WERI-Rb-1 (cell line): ENCODE measurements at regions not wholly inside any gene's neighbourhood (a gene's known extent, or its start where the extent isn't known, plus 50 kb on each side); places are given as distances from the start of the nearest gene placed in this dataset.
"Not testable (repeated sequence)": the region's sequence is repeated elsewhere in the genome, so short reads cannot be mapped to it uniquely, and the experiment has no call there.

Experiments
- DNase-seq: peaks from one replicate; pipeline ENCODE4 v3.0.0-alpha.2; 2020
- H3K27ac ChIP-seq: fragments of 250-450 bp; sonication (Bioruptor Pico); 2 replicates; pipeline ENCODE4 v1.5.1; 2020; ENCODE audit warnings: mild to moderate bottlenecking, moderate library complexity
- H3K27me3 ChIP-seq: fragments of 250-450 bp; sonication (Bioruptor Pico); 2 replicates; pipeline ENCODE4 v1.5.1; 2021; ENCODE audit warnings: mild to moderate bottlenecking, low read depth, moderate library complexity; ENCODE audit not compliant: insufficient read depth, severe bottlenecking
- H3K36me3 ChIP-seq: fragments of 250-450 bp; sonication (Bioruptor Pico); 2 replicates; pipeline ENCODE4 v1.5.1; 2020; ENCODE audit warnings: mild to moderate bottlenecking, moderate library complexity
- H3K4me3 ChIP-seq: 2 replicates; pipeline ENCODE4 v1.5.1; 2011; ENCODE audit warnings: low read depth, mild to moderate bottlenecking, control low read depth, low read length
- H3K9me3 ChIP-seq: fragments of 250-450 bp; sonication (Bioruptor Pico); 2 replicates; pipeline ENCODE4 v1.5.1; 2021; ENCODE audit warnings: mild to moderate bottlenecking, moderate library complexity; ENCODE audit not compliant: severe bottlenecking
- CTCF ChIP-seq: IDR thresholded peaks from 2 replicates; pipeline ENCODE4 v1.5.1; 2011; ENCODE audit warnings: low read depth, mild to moderate bottlenecking, control low read depth, inconsistent platforms, low read length

- Histone ChIP-seq H3K4me3 (no peak overlapping the region), H3K36me3 (no peaks in the 10 kb centered on the region), H3K27me3 (peaks cover 69% of the 10 kb centered on the region), H3K27ac (no peak overlapping the region), H3K9me3 (no peaks in the 10 kb centered on the region)
- DNase-seq, result no peak
- no peak for TF ChIP-seq CTCF
Observed at GRCh38 chrX:114272096-114272686, 311.7 kb upstream of the HTR2C start.

- H3K9me3 ChIP-seq, H3K4me3 ChIP-seq, H3K36me3 ChIP-seq, DNase-seq, H3K27ac ChIP-seq: not testable (repeated sequence)
- peaks cover 71% of the 10 kb centered on the region for H3K27me3 ChIP-seq
Observed at GRCh38 chrX:114270371-114270770, 313.5 kb upstream of the HTR2C start.

- Histone ChIP-seq H3K27ac (no peak overlapping the region), H3K9me3 (no peaks in the 10 kb centered on the region), H3K27me3 (peaks cover 60% of the 10 kb centered on the region)
Observed at GRCh38 chrX:114268643-114269042, 315.2 kb upstream of the HTR2C start.

GRCh38 chrX:114267142-114267541 is 316.7 kb upstream of the HTR2C start:
- no peak overlapping the region for H3K4me3 ChIP-seq
- no peak overlapping the region for H3K27ac ChIP-seq
- TF ChIP-seq CTCF, result no peak
- H3K27me3 ChIP-seq, result peaks cover 45% of the 10 kb centered on the region
- no peak for DNase-seq
- H3K36me3 ChIP-seq, result no peaks in the 10 kb centered on the region
- H3K9me3 ChIP-seq, result no peaks in the 10 kb centered on the region

More at GRCh38 chrX:114268643-114269042, 315.2 kb upstream of the HTR2C start:
- no peak for DNase-seq
- H3K36me3 ChIP-seq, result no peaks in the 10 kb centered on the region
- H3K4me3 ChIP-seq, result no peak overlapping the region
- TF ChIP-seq CTCF, result no peak

GRCh38 chrX:114252186-114252585 is 331.7 kb upstream of the HTR2C start:
- no peaks in the 10 kb centered on the region for H3K36me3 ChIP-seq
- no peaks in the 10 kb centered on the region for H3K9me3 ChIP-seq
- H3K27me3 ChIP-seq, result peaks cover 45% of the 10 kb centered on the region
- no peak overlapping the region for H3K27ac ChIP-seq
- H3K4me3 ChIP-seq, result no peak overlapping the region
- no peak for DNase-seq
- no peak for TF ChIP-seq CTCF

- Histone ChIP-seq H3K4me3 (no peak overlapping the region), H3K27ac (no peak overlapping the region), H3K9me3 (no peaks in the 10 kb centered on the region), H3K36me3 (no peaks in the 10 kb centered on the region), H3K27me3 (peaks cover 51% of the 10 kb centered on the region)
- DNase-seq, result no peak
- no peak for TF ChIP-seq CTCF
Observed at GRCh38 chrX:114251575-114251974, 332.3 kb upstream of the HTR2C start.
